H1 (cell line): ENCODE measurements at regions not wholly inside any gene's neighbourhood (a gene's known extent, or its start where the extent isn't known, plus 50 kb on each side); places are given as distances from the start of the nearest gene placed in this dataset.

Source experiments
- CEBPB ChIP-seq: IDR thresholded peaks from 2 replicates; pipeline ENCODE4 v1.6.1; 2012; ENCODE audit warnings: low read depth, low read length
- POLR2A ChIP-seq, 2 experiments: IDR thresholded peaks; 1 replicate in 1 of 2; 2 replicates in 1 of 2; pipeline ENCODE4 v1.6.1; 2011; ENCODE audit warnings: low read depth in 2 of 2, low read length in 2 of 2, mild to moderate bottlenecking in 2 of 2; ENCODE audit errors: control extremely low read depth in 1 of 2
- RNF2 ChIP-seq: fragments of 200-900, 300-1000 bp; sonication (generic); IDR thresholded peaks from 2 replicates; pipeline ENCODE4 v1.7.1; 2016; ENCODE audit warnings: borderline replicate concordance, low read depth, mild to moderate bottlenecking, antibody characterized with exemption, low read length; ENCODE audit not compliant: poor library complexity, severe bottlenecking; ENCODE audit errors: missing control alignments
- TAF1 ChIP-seq: IDR thresholded peaks from 2 replicates; pipeline ENCODE4 v1.6.1; 2011; ENCODE audit warnings: mild to moderate bottlenecking, low read depth, low read length

DNA sequence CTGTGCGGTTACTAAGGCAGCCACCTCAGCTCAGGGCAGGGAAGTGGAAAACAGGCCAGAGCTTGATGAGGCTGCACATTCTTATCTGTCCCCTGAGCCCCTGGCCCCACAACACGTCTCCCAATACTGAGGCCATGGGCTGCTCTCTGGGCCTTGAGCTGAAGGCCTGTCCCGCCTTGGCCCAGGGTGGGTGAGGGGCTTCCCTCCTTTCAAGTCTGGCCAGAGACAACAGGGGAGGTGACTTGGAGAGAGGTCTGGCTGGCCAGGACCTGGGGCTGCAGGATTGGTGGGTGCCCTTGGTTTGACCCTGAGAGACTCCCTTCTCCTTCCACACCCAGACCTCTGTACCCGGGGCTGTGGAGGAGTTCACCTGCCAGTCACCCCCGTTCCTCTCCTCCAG is 563.8 kb downstream of the PTPRU start:
- TF ChIP-seq TAF1 (no peak), RNF2 (no peak), CEBPB (no peak), POLR2A (IDR thresholded peaks at IDR 0.05; ENCODE audit: control extremely low read depth in 1 of 2, low read depth in 2 of 2, low read length in 2 of 2) (no peak)
